Heart left ventricle (tissue), 16 donors: ENCODE measurements at regions not wholly inside any gene's neighbourhood (a gene's known extent, or its start where the extent isn't known, plus 50 kb on each side); places are given as distances from the start of the nearest gene placed in this dataset.
A peak's percentile ranks its signal among the peaks of the same experiment; 100 is the strongest.

Experiments used
- ATAC-seq, 4 donors: fragments of 200-7000 bp; cut with Tn5 transposase; one replicate each; pipeline ENCODE4 v1.9.1; 2020 to 2022; ENCODE audit warnings: moderate library complexity in 4 of 4, mild to moderate bottlenecking in 3 of 4, moderate number of reproducible peaks in 1 of 4
- DNase-seq, 5 donors: peaks; one replicate each; pipeline ENCODE4 v3.0.0-alpha.2; 2020
- H3K27ac ChIP-seq, 12 donors: fragments of 200-600 bp; sonication (generic) in 4 of 12; one replicate each; pipeline versions ENCODE4 v1.5.0 to v1.8.0; 2016 to 2022; ENCODE audit warnings: mild to moderate bottlenecking in 2 of 12
- H3K27me3 ChIP-seq, 9 donors: fragments of 200-600 bp; sonication (generic) in 2 of 9; one replicate each; pipeline versions ENCODE4 v1.5.1 to v1.8.0; 2016 to 2022; ENCODE audit warnings: mild to moderate bottlenecking in 3 of 9
- H3K36me3 ChIP-seq, 9 donors: fragments of 200-600 bp; sonication (generic) in 2 of 9; one replicate each; pipeline versions ENCODE4 v1.5.0 to v1.8.0; 2018 to 2022; ENCODE audit warnings: mild to moderate bottlenecking in 2 of 9
- H3K4me1 ChIP-seq, 12 donors: fragments of 200-600 bp; sonication (generic) in 4 of 12; one replicate each; pipeline versions ENCODE4 v1.5.0 to v1.8.0; 2016 to 2022; ENCODE audit warnings: mild to moderate bottlenecking in 3 of 12
- H3K4me3 ChIP-seq, 12 donors: fragments of 200-600 bp; sonication (generic) in 4 of 12; one replicate each; pipeline versions ENCODE4 v1.5.0 to v1.8.0; 2017 to 2022; ENCODE audit warnings: mild to moderate bottlenecking in 9 of 12, moderate library complexity in 4 of 12
- H3K9me3 ChIP-seq, 12 donors: fragments of 200-600 bp; sonication (generic) in 4 of 12; one replicate each; pipeline versions ENCODE4 v1.5.0 to v1.8.0; 2016 to 2022; ENCODE audit warnings: mild to moderate bottlenecking in 1 of 12
- CTCF ChIP-seq, 12 donors: fragments of 200-600 bp; sonication (generic) in 4 of 12; IDR thresholded peaks; one replicate each; pipeline versions ENCODE4 v1.5.0 to v1.8.0; 2018 to 2022; ENCODE audit warnings: antibody characterized with exemption in 12 of 12, mild to moderate bottlenecking in 5 of 12
- POLR2A ChIP-seq, 2 donors: fragments of 450-650 bp; IDR thresholded peaks; one replicate each; pipeline ENCODE4 v1.6.1; 2017; ENCODE audit warnings: antibody characterized with exemption in 2 of 2, mild to moderate bottlenecking in 2 of 2, moderate library complexity in 2 of 2
- WGBS, 4 donors: extraction: QIAGEN DNeasy Blood & Tissue Kit in 2 of 4; methylation state at CpG; one replicate each; pipeline versions ENCODE4 v1.1.5 to v1.1.7; 2013 to 2018; 5-methylcytosine and 5-hydroxymethylcytosine counted together
- intact Hi-C, 10 donors: fragments of 100-400 bp; cut with DNase I; formaldehyde crosslinking; loops; one replicate each; pipeline versions ENCODE4 v1.11.1 to v1.14.2; 2022
- donor health status: ischemic (EF 13 %, LVEDD 7.1; RV severe dilation, severe dysfunction).
- donor health status: healthy with polysubstance abuse.
- donor health status: DM: no; HTN: yes; CAD: no.
- donor health status: DM: no; HTN: no; CAD: no.
- donor health status: ischemic (EF 25% LVEDD 6.9; RV normal size, moderate dysfunction).
- donor health status: ischemic (EF 25% LVEDD 5.7; RV mildly dilated, moderate dysfunction).
- donor health status: healthy.
- donor health status: DM: yes; HTN: yes; CAD: no.
- donor health status: ischemic (EF 35%, LVEDD 5.7; RV mildly dilated, moderate dysfunction).
- donor health status: nonischemic (EF 11% LVEDD 7.7; RV severe dilation, severe dysfunction).
- donor health status: DM: yes; HTN: yes; CAD: no.
- donor health status: PGD.
- donor health status: ischemic (EF 29% LVEDD 5.4; RV normal size, mild dysfunction).
- donor health status: nonischemic (EF 23%, LVEDD 6.1; RV moderate dilation, normal function).

- H3K27me3 ChIP-seq = peaks cover 4 to 44% (median 15%) of the 10 kb centered on the region in 9 donors
- no peak overlapping the region for H3K27ac ChIP-seq
- WGBS, 4 donors = 56 to 68% (median 67%) methylated on average over 24 of the region's 24 CpGs
- H3K4me3 ChIP-seq = no peak overlapping the region
- peaks cover 0 to 9% (median 0%) of the 10 kb centered on the region in 12 donors for H3K4me1 ChIP-seq
- TF ChIP-seq CTCF (IDR thresholded peaks at IDR 0.05) = no peak
- no peak for TF ChIP-seq POLR2A (IDR thresholded peaks at IDR 0.05)
- no peaks in the 10 kb centered on the region for H3K9me3 ChIP-seq
- DNase-seq (peak in 1 of 5 donors; percentile 24), ATAC-seq (no peak)
- intact Hi-C loops = no loop called here
- H3K36me3 ChIP-seq = no peaks in the 10 kb centered on the region
Observed at GRCh38 chr5:179436321-179437122, 91.3 kb upstream of the ADAMTS2 start.

- H3K27ac ChIP-seq = no peak overlapping the region
- TF ChIP-seq CTCF (IDR thresholded peaks at IDR 0.05) = no peak
- no peak for TF ChIP-seq POLR2A (IDR thresholded peaks at IDR 0.05)
- H3K4me1 ChIP-seq = peaks cover 0 to 9% (median 0%) of the 10 kb centered on the region in 12 donors
- H3K27me3 ChIP-seq = peaks cover 4 to 43% (median 15%) of the 10 kb centered on the region in 9 donors
- intact Hi-C loops = no loop called here
- H3K9me3 ChIP-seq = no peaks in the 10 kb centered on the region
- 75 to 83% (median 80%) methylated on average over 12 of the region's 12 CpGs for WGBS, 4 donors
- peak in 2 of 4 donors; percentile 35 to 53 for ATAC-seq
- no peaks in the 10 kb centered on the region for H3K36me3 ChIP-seq
- peak in 1 of 5 donors; percentile 64 for DNase-seq
- no peak overlapping the region for H3K4me3 ChIP-seq
Observed at GRCh38 chr5:179435731-179436315, 90.6 kb upstream of the ADAMTS2 start.

- no peaks in the 10 kb centered on the region for H3K9me3 ChIP-seq
- intact Hi-C loops = no loop called here
- H3K36me3 ChIP-seq = no peaks in the 10 kb centered on the region
- H3K27me3 ChIP-seq = peaks cover 4 to 37% (median 15%) of the 10 kb centered on the region in 9 donors
- ATAC-seq = no peak
- no peak for DNase-seq
- 63 to 79% (median 76%) methylated on average over 4 of the region's 4 CpGs for WGBS, 4 donors
- peaks cover 0 to 9% (median 0%) of the 10 kb centered on the region in 12 donors for H3K4me1 ChIP-seq
- no peak overlapping the region for H3K27ac ChIP-seq
- TF ChIP-seq POLR2A (IDR thresholded peaks at IDR 0.05) = no peak
- no peak for TF ChIP-seq CTCF (IDR thresholded peaks at IDR 0.05)
- no peak overlapping the region for H3K4me3 ChIP-seq
Observed at GRCh38 chr5:179435181-179435580, 89.9 kb upstream of the ADAMTS2 start.

GRCh38 chr5:179432547-179432946 is 87.3 kb upstream of the ADAMTS2 start:
- Histone ChIP-seq H3K27me3 (peaks cover 0 to 12% (median 5%) of the 10 kb centered on the region in 9 donors), H3K4me1 (peaks cover 0 to 2% (median 0%) of the 10 kb centered on the region in 12 donors), H3K9me3 (no peaks in the 10 kb centered on the region), H3K36me3 (no peaks in the 10 kb centered on the region), H3K27ac (no peak overlapping the region), H3K4me3 (no peak overlapping the region)
- TF ChIP-seq POLR2A (IDR thresholded peaks at IDR 0.05) = no peak
- TF ChIP-seq CTCF (IDR thresholded peaks at IDR 0.05) = no peak
- DNase-seq = no peak
- ATAC-seq = no peak
- 58 to 79% (median 70%) methylated on average over 7 of the region's 7 CpGs for WGBS, 4 donors
- intact Hi-C loops = no loop called here
